Right cardiac atrium (tissue), 5 donors: ENCODE measurements at regions not wholly inside any gene's neighbourhood (a gene's known extent, or its start where the extent isn't known, plus 50 kb on each side); places are given as distances from the start of the nearest gene placed in this dataset.
A peak's percentile ranks its signal among the peaks of the same experiment; 100 is the strongest.

Experiments used
- ATAC-seq, 2 donors: fragments of 200-7000 bp; cut with Tn5 transposase; one replicate each; pipeline versions ENCODE4 v1.8.0 to v1.9.1; 2020; ENCODE audit warnings: moderate library complexity in 2 of 2, mild to moderate bottlenecking in 1 of 2
- DNase-seq, 3 donors: peaks; one replicate each; pipeline ENCODE4 v3.0.0-alpha.2; 2020
- H3K27ac ChIP-seq: one replicate; pipeline ENCODE4 v1.5.1; 2013; ENCODE audit warnings: mild to moderate bottlenecking, low read length, control low read depth, moderate library complexity
- H3K27me3 ChIP-seq: one replicate; pipeline ENCODE4 v1.6.1; 2013; ENCODE audit not compliant: control insufficient read depth, insufficient read depth
- H3K4me1 ChIP-seq: one replicate; pipeline ENCODE4 v1.6.1; 2013; ENCODE audit warnings: low read length; ENCODE audit not compliant: control insufficient read depth, insufficient read depth
- H3K4me3 ChIP-seq: one replicate; pipeline ENCODE4 v1.5.1; 2013; ENCODE audit warnings: low read length, control low read depth
- H3K9me3 ChIP-seq: one replicate; pipeline ENCODE4 v1.6.1; 2013; ENCODE audit warnings: low read length; ENCODE audit not compliant: control insufficient read depth
- WGBS: extraction: QIAGEN DNeasy Blood & Tissue Kit; methylation state at CpG from one replicate; pipeline ENCODE4 v1.1.7; 2013; 5-methylcytosine and 5-hydroxymethylcytosine counted together
- intact Hi-C, 4 donors: fragments of 100-400 bp; cut with DNase I; formaldehyde crosslinking; loops; one replicate each; pipeline versions ENCODE4 v1.11.0 to v1.14.0; 2022 to 2023
- donor health status: healthy with polysubstance abuse.
- donor health status: DM: no; HTN: yes; CAD: no.
- donor health status: DM: no; HTN: no; CAD: no.
- donor health status: DM: no; HTN: yes; CAD: no; lungs with severe emphysema.
- donor health status: DM: yes; HTN: yes; CAD: no.

GRCh38 chr1:87863317-87863716 is 534.6 kb downstream of the LMO4 start:
- H3K27ac ChIP-seq, result no peak overlapping the region
- WGBS, result 75% methylated on average over 1 of the region's 1 CpG
- no peaks in the 10 kb centered on the region for H3K27me3 ChIP-seq
- H3K9me3 ChIP-seq, result no peaks in the 10 kb centered on the region
- H3K4me3 ChIP-seq, result no peak overlapping the region
- no peak for DNase-seq
- no peak for ATAC-seq
- H3K4me1 ChIP-seq, result no peaks in the 10 kb centered on the region
- intact Hi-C loops, result no loop called here

DNA sequence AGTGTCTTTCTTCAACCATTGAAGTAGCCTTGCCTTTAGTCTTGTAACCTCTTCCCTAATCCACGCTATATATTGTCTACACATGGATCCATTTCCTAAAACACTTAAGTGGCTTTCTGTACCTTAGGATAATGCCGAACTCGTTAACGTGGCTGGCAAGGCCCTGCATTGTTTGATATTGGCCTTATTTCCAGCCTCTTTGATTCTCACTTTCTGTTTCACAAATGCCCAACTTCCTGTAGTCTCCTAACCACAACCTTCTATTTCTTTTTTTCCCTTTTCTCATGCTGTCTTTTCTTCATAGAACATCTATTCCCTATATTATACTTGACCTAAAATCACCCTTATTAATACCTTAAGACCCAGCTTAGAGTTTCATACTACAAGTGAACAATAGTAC is 536.0 kb downstream of the LMO4 start:
- no peaks in the 10 kb centered on the region for H3K4me1 ChIP-seq
- DNase-seq (no peak), ATAC-seq (no peak)
- 73% methylated on average over 4 of the region's 4 CpGs for WGBS
- no peak overlapping the region for H3K4me3 ChIP-seq
- H3K27ac ChIP-seq, result no peak overlapping the region
- intact Hi-C loops, result no loop called here
- no peaks in the 10 kb centered on the region for H3K27me3 ChIP-seq
- no peaks in the 10 kb centered on the region for H3K9me3 ChIP-seq

- 90% methylated on average over 3 of the region's 3 CpGs for WGBS
- ATAC-seq, result no peak
- intact Hi-C loops, result no loop called here
- Histone ChIP-seq H3K9me3 (no peaks in the 10 kb centered on the region), H3K4me1 (no peaks in the 10 kb centered on the region), H3K4me3 (no peak overlapping the region), H3K27me3 (no peaks in the 10 kb centered on the region), H3K27ac (no peak overlapping the region)
- no peak for DNase-seq
Measured at GRCh38 chr1:87866416-87866815, 537.7 kb downstream of the LMO4 start.

GRCh38 chr1:87867626-87868025 is 538.9 kb downstream of the LMO4 start:
- DNase-seq (no peak), ATAC-seq (no peak)
- no peaks in the 10 kb centered on the region for H3K9me3 ChIP-seq
- H3K27me3 ChIP-seq, result no peaks in the 10 kb centered on the region
- H3K4me3 ChIP-seq, result no peak overlapping the region
- H3K27ac ChIP-seq, result no peak overlapping the region
- H3K4me1 ChIP-seq, result no peaks in the 10 kb centered on the region
- 54% methylated on average over 1 of the region's 1 CpG for WGBS
- intact Hi-C loops, result no loop called here

DNA sequence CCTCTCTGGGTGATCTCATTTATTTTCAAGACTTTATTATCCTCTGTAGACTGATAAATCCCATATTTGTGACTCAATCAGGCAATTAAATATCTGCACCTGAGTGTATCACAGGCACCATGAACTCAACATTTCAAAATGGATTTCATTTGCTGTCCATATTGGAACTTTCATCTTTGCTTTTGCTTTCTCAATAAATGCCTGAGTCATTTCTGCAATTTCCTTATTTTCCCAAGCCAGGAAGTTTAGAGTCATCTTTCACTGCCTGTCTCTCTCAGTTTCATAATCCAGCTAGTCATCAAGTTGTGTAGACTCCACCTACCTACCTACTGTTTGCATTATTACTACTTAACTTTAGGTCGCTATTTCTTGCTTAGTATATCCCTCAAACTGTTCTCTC is 540.9 kb downstream of the LMO4 start:
- no peaks in the 10 kb centered on the region for H3K27me3 ChIP-seq
- ATAC-seq (peak in 1 of 2 donors; percentile 52), DNase-seq (no peak)
- no peaks in the 10 kb centered on the region for H3K4me1 ChIP-seq
- 69% methylated on average over 1 of the region's 1 CpG for WGBS
- intact Hi-C loops, result no loop called here
- H3K4me3 ChIP-seq, result no peak overlapping the region
- H3K9me3 ChIP-seq, result no peaks in the 10 kb centered on the region
- H3K27ac ChIP-seq, result no peak overlapping the region

DNA sequence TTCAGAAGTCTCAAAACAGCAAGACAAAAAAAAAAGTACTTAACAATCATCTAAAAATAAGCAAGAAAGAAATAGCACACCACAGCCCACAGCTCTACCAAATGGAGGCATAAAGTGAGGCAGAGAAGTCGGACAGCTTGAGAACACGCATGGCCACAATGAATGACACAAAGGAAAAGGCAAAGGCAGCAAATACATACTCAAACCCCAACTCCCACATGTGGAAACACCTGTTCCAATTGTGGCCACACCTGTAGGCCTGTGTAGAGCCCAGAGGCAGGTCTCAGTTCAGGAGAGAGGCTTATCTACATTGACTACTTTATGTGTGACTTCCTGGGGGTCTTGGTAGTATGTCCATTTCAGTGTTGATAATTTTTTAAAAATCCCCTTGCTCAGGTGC is 543.5 kb downstream of the LMO4 start:
- Histone ChIP-seq H3K4me1 (no peaks in the 10 kb centered on the region), H3K27me3 (no peaks in the 10 kb centered on the region), H3K9me3 (no peaks in the 10 kb centered on the region), H3K4me3 (no peak overlapping the region), H3K27ac (no peak overlapping the region)
- WGBS, result 91% methylated on average over 2 of the region's 2 CpGs
- intact Hi-C loops, result no loop called here
- no peak for DNase-seq
- ATAC-seq, result no peak

- ATAC-seq (no peak), DNase-seq (no peak)
- Histone ChIP-seq H3K9me3 (no peaks in the 10 kb centered on the region), H3K27ac (no peak overlapping the region), H3K4me1 (no peaks in the 10 kb centered on the region), H3K27me3 (no peaks in the 10 kb centered on the region), H3K4me3 (no peak overlapping the region)
- intact Hi-C loops, result no loop called here
- WGBS, result 88% methylated on average over 3 of the region's 3 CpGs
Measured at GRCh38 chr1:87872692-87873091, 544.0 kb downstream of the LMO4 start.

- ATAC-seq, result no peak
- Histone ChIP-seq H3K9me3 (no peaks in the 10 kb centered on the region), H3K27me3 (no peaks in the 10 kb centered on the region), H3K27ac (no peak overlapping the region), H3K4me1 (no peaks in the 10 kb centered on the region), H3K4me3 (no peak overlapping the region)
- DNase-seq, result no peak
- intact Hi-C loops, result no loop called here
Measured at GRCh38 chr1:87878873-87879272, 550.2 kb downstream of the LMO4 start.

- H3K9me3 ChIP-seq, result no peaks in the 10 kb centered on the region
- no peak overlapping the region for H3K27ac ChIP-seq
- no peak overlapping the region for H3K4me3 ChIP-seq
- ATAC-seq, result no peak
- 76% methylated on average over 5 of the region's 5 CpGs for WGBS
- no peaks in the 10 kb centered on the region for H3K4me1 ChIP-seq
- H3K27me3 ChIP-seq, result no peaks in the 10 kb centered on the region
- intact Hi-C loops, result no loop called here
- no peak for DNase-seq
Measured at GRCh38 chr1:87880098-87880760, 551.5 kb downstream of the LMO4 start.

DNA sequence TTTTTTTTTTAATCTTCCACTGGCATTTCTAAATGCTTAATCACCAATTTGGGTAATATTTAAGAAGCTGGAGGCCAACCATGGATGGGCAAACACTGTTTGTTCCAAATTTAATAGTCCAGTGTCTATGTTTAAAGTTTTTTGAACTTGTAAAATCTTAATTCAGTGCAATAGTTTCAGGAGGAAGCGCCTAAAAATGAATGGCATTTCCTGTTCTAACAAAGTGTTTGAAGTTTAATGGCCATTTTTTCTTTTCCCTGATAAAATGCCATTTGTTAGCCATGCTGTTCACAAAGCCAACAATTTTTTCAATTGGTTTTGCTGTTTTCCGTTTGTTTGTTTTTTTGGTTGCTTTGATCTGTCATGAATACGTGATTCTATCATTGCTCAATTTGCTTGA is 552.1 kb downstream of the LMO4 start:
- ATAC-seq, result no peak
- H3K9me3 ChIP-seq, result no peaks in the 10 kb centered on the region
- 68% methylated on average over 3 of the region's 3 CpGs for WGBS
- intact Hi-C loops, result no loop called here
- H3K4me3 ChIP-seq, result no peak overlapping the region
- no peaks in the 10 kb centered on the region for H3K4me1 ChIP-seq
- H3K27me3 ChIP-seq, result no peaks in the 10 kb centered on the region
- DNase-seq, result no peak
- no peak overlapping the region for H3K27ac ChIP-seq

DNA sequence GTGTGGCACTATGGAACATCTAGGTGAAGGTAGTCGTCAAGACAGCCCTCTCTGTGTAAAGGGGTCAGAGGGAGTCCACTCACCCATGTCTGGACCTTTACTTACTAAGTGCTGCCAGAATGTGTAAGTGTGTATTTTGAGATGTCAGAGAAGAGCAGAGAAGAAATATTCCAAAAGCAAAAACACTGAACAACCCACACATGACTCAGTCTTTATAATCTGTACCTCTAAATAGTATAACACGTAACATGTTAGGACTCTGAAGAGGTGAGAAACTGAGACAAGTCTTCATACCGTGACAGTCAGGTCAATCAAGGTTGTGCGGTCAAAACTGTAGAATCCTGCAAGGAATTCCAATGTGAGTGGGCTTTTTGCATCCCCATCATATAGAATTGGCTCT is 555.2 kb downstream of the LMO4 start:
- no peak for DNase-seq
- H3K27ac ChIP-seq, result no peak overlapping the region
- WGBS, result 78% methylated on average over 4 of the region's 4 CpGs
- no peak overlapping the region for H3K4me3 ChIP-seq
- intact Hi-C loops, result no loop called here
- H3K4me1 ChIP-seq, result no peaks in the 10 kb centered on the region
- ATAC-seq, result no peak
- H3K27me3 ChIP-seq, result no peaks in the 10 kb centered on the region
- no peaks in the 10 kb centered on the region for H3K9me3 ChIP-seq

GRCh38 chr1:87884581-87884980 is 555.9 kb downstream of the LMO4 start:
- intact Hi-C loops, result no loop called here
- no peaks in the 10 kb centered on the region for H3K9me3 ChIP-seq
- H3K4me3 ChIP-seq, result no peak overlapping the region
- H3K27ac ChIP-seq, result no peak overlapping the region
- no peak for DNase-seq
- H3K4me1 ChIP-seq, result no peaks in the 10 kb centered on the region
- no peaks in the 10 kb centered on the region for H3K27me3 ChIP-seq
- no peak for ATAC-seq
- WGBS, result 91% methylated on average over 7 of the region's 7 CpGs
